ENCODE measurements at regions not wholly inside any gene's neighbourhood (a gene's known extent, or its start where the extent isn't known, plus 50 kb on each side); places are given as distances from the start of the nearest gene placed in this dataset.

DNA sequence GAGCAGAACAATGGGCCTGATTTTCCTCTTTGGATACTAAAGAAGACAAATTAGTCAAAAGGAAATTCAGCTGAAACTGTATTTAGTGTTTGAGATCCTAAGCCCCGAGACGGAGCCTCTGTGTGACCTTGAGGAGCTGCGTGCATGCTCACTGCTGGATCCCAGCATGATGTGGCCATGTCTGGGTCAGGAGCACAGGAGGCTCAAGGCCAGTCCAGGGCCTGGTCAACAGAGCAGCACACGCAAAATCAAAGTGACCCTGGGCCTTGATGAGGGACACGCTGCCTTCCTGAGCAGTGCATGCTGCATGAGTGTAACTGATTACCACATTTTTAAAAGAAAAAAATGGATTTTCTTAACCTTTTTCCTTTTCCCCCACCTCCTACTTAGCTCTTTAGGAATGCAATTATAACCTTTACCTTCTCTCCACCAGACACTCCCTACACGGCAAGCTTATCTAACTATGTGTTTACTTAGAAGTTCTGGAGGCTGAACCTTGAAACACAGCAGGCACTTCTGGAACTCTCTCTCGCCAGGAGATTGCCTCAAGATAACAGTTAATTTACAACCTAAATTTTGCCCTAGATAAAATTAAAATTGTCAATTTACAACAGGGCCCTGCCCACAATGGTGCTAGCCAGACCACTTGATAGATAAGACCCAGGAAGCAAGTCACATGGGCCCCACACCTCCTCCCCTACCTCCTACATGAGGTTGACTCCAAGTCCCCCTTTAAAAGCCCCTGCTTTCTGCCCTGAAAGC, 144.6 kb downstream of the LRIG2 start:
- TF ChIP-seq, protein P1, sequence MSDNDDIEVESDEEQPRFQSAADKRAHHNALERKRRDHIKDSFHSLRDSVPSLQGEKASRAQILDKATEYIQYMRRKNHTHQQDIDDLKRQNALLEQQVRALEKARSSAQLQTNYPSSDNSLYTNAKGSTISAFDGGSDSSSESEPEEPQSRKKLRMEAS (IDR thresholded peaks at IDR 0.05; ENCODE audit: low read depth, low read length): no peak
- TF ChIP-seq POLR2A (IDR thresholded peaks at IDR 0.05; ENCODE audit: extremely low read depth, insufficient read length): no peak
- TF ChIP-seq, protein P2, sequence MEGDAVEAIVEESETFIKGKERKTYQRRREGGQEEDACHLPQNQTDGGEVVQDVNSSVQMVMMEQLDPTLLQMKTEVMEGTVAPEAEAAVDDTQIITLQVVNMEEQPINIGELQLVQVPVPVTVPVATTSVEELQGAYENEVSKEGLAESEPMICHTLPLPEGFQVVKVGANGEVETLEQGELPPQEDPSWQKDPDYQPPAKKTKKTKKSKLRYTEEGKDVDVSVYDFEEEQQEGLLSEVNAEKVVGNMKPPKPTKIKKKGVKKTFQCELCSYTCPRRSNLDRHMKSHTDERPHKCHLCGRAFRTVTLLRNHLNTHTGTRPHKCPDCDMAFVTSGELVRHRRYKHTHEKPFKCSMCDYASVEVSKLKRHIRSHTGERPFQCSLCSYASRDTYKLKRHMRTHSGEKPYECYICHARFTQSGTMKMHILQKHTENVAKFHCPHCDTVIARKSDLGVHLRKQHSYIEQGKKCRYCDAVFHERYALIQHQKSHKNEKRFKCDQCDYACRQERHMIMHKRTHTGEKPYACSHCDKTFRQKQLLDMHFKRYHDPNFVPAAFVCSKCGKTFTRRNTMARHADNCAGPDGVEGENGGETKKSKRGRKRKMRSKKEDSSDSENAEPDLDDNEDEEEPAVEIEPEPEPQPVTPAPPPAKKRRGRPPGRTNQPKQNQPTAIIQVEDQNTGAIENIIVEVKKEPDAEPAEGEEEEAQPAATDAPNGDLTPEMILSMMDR (IDR thresholded peaks at IDR 0.05; ENCODE audit: low read depth, low read length): no peak
- no peak for TF ChIP-seq MYC (IDR thresholded peaks at IDR 0.05; ENCODE audit: low read depth, low read length)

Measured in NB4 (cell line).